Middle frontal gyrus (tissue), 1 donor: ENCODE measurements at regions not wholly inside any gene's neighbourhood (a gene's known extent, or its start where the extent isn't known, plus 50 kb on each side); places are given as distances from the start of the nearest gene placed in this dataset.

ENCODE experiments used
- DNase-seq: peaks from one replicate; pipeline ENCODE4 v3.0.0-alpha.2; 2015; ENCODE audit warnings: low spot score; ENCODE audit errors: extremely low spot score

- DNase-seq: no peak
Observed at GRCh38 chr1:56050911-56051310, 528.5 kb downstream of the PLPP3 start.

GRCh38 chr1:56045477-56045876 is 533.9 kb downstream of the PLPP3 start:
- no peak for DNase-seq

GRCh38 chr1:56045062-56045461 is 534.3 kb downstream of the PLPP3 start:
- DNase-seq: no peak

- no peak for DNase-seq
Observed at GRCh38 chr1:56036479-56036878, 542.9 kb downstream of the PLPP3 start.

- DNase-seq: no peak
Observed at GRCh38 chr1:56034847-56035481, 544.4 kb downstream of the PLPP3 start.

GRCh38 chr1:56034222-56034621 is 545.1 kb downstream of the PLPP3 start:
- DNase-seq: no peak

GRCh38 chr1:56033321-56034037 is 545.9 kb downstream of the PLPP3 start:
- no peak for DNase-seq

- no peak for DNase-seq
Observed at GRCh38 chr1:56032096-56032676, 547.2 kb downstream of the PLPP3 start.

- DNase-seq: no peak
Observed at GRCh38 chr1:56031001-56031400, 548.4 kb downstream of the PLPP3 start.

- no peak for DNase-seq
Observed at GRCh38 chr1:56029319-56030003, 549.9 kb downstream of the PLPP3 start.

GRCh38 chr1:56028911-56029310 is 550.5 kb downstream of the PLPP3 start:
- no peak for DNase-seq

GRCh38 chr1:56028244-56028643 is 551.1 kb downstream of the PLPP3 start:
- DNase-seq: no peak

- DNase-seq: no peak
Observed at GRCh38 chr1:56025942-56026341, 553.4 kb downstream of the PLPP3 start.

GRCh38 chr1:56024155-56024554 is 555.2 kb downstream of the PLPP3 start:
- DNase-seq: no peak

GRCh38 chr1:56019922-56020321 is 559.4 kb downstream of the PLPP3 start:
- no peak for DNase-seq

- no peak for DNase-seq
Observed at GRCh38 chr1:56019472-56019871, 559.9 kb downstream of the PLPP3 start.

- DNase-seq: no peak
Observed at GRCh38 chr1:56017336-56017735, 562.0 kb downstream of the PLPP3 start.

- DNase-seq: no peak
Observed at GRCh38 chr1:56003846-56004245, 575.5 kb downstream of the PLPP3 start.

- no peak for DNase-seq
Observed at GRCh38 chr1:56002231-56002630, 577.1 kb downstream of the PLPP3 start.

GRCh38 chr1:56000424-56000823 is 578.9 kb downstream of the PLPP3 start:
- no peak for DNase-seq

GRCh38 chr1:55997536-55997935 is 581.8 kb downstream of the PLPP3 start:
- DNase-seq: no peak

GRCh38 chr1:55993646-55994318 is 585.6 kb downstream of the PLPP3 start:
- DNase-seq: no peak
